GM12892 (cell line): ENCODE measurements at regions not wholly inside any gene's neighbourhood (a gene's known extent, or its start where the extent isn't known, plus 50 kb on each side); places are given as distances from the start of the nearest gene placed in this dataset.
"Not testable (repeated sequence)": the region's sequence is repeated elsewhere in the genome, so short reads cannot be mapped to it uniquely, and the experiment has no call there.

Source experiments
- DNase-seq: peaks from one replicate; pipeline ENCODE4 v3.0.0; 2011; ENCODE audit not compliant: insufficient read length
- FAIRE-seq: peaks from 2 replicates; lab custom pipeline; 2011; peaks lifted over from hg19 to GRCh38; lab: Jason Lieb, UNC
- POLR2A ChIP-seq: IDR thresholded peaks from 2 replicates; pipeline ENCODE4 v1.6.1; 2011; ENCODE audit warnings: low read depth, low read length, control low read depth
- POLR2AphosphoS5 ChIP-seq: IDR thresholded peaks from 2 replicates; pipeline ENCODE4 v1.6.1; 2011; ENCODE audit warnings: low read depth, low read length, control low read depth
- TAF1 ChIP-seq: IDR thresholded peaks from 2 replicates; pipeline ENCODE4 v1.6.1; 2011; ENCODE audit warnings: low read depth, mild to moderate bottlenecking, control low read depth, low read length, borderline replicate concordance

DNA sequence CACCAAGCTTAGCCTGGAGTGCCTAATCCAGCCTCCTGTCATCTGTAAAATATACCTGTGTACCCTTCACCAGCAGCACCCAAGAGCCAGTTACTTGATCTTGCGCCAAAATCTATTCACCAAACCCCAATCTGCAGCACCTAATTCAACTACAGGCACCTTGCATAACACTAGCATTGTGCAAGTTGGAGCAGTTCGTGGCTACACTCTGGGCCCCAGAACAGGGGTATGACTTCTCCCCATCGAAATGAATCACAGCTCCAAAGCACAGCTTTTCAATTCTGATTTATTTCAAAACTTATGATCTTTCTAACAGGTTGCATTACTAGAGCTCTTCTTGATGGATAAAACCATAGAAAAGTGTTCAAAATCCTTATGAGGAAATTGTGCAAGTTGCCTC is 100.4 kb upstream of the TCF21 start:
- no peak for FAIRE-seq
- DNase-seq, result no peak
- no peak for TF ChIP-seq POLR2A
- TF ChIP-seq POLR2AphosphoS5, result no peak
- no peak for TF ChIP-seq TAF1

DNA sequence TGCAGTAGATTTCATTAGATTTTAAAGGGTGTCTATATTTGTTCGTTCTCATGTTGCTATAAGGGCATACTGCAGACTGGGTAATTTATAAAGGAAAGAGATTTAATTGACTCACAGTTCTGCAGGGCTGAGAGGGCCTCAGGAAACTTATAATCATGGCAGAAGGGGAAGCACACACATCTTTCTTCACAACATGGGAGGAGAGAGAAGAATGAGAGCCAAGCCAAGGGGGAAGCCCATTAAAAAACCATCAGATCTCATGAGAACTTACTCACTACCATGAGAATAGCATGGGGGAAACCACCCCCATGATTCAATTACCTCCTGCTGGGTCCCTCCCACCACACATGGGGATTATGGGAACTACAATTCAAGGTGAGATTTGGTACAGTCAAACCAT is 99.5 kb upstream of the TCF21 start:
- FAIRE-seq, DNase-seq: not testable (repeated sequence)

DNA sequence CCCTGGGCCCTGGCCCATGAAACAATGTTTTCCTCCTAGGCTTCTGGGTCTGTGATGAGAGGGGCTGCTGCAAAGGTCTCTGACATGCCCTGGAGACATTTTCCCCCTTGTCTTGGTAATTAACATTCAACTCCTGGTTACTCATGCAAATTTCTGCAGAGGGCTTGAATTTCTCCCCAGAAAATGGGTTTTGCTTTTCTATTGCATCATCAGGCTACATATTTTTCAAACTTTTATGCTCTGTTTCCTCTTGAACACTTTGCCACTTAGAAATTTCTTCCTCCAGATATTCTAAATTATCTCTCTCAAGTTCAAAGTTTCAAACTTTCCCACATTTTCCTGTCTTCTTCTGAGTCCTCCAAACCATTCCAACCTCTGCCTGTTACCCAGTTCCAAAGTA is 98.2 kb upstream of the TCF21 start:
- FAIRE-seq, DNase-seq: not testable (repeated sequence)

GRCh38 chr6:133795051-133795450 is 93.9 kb upstream of the TCF21 start:
- DNase-seq, FAIRE-seq: not testable (repeated sequence)

GRCh38 chr6:133796235-133796634 is 92.7 kb upstream of the TCF21 start:
- no peak for TF ChIP-seq TAF1
- TF ChIP-seq POLR2AphosphoS5, result no peak
- TF ChIP-seq POLR2A, result no peak
- FAIRE-seq (no peak), DNase-seq (no peak)

- DNase-seq (no peak), FAIRE-seq (no peak)
- TF ChIP-seq POLR2A (no peak), POLR2AphosphoS5 (no peak), TAF1 (no peak)
These were observed 89.9 kb upstream of the TCF21 start for GRCh38 chr6:133799043-133799442.

GRCh38 chr6:133802861-133803260 is 86.1 kb upstream of the TCF21 start:
- DNase-seq (no peak), FAIRE-seq (no peak)

GRCh38 chr6:133804265-133804664 is 84.6 kb upstream of the TCF21 start:
- DNase-seq (no peak), FAIRE-seq (no peak)
- TF ChIP-seq TAF1 (no peak), POLR2AphosphoS5 (no peak), POLR2A (no peak)

More at GRCh38 chr6:133802861-133803260, 86.1 kb upstream of the TCF21 start:
- TF ChIP-seq POLR2AphosphoS5 (no peak), POLR2A (no peak), TAF1 (no peak)

DNA sequence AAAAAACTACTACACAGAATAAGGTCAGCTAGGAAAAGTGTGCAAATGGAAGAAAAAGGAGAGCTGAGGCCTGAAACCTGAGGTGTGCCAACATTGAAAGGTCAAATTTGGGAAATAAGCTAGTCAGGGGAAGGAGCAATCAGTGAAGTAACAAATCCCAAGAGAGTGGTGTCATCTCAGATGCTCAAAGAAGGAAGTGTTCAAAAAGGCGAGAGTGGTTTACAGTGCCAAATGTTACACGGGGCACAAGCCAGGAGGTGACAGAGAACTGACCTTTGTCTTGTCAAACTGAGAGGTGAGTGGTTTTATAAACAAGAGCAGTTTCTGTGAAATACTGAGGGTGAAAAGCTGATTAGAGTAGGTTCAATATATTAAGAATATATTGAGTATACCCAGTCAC is 83.0 kb upstream of the TCF21 start:
- no peak for DNase-seq
- FAIRE-seq, result no peak
- no peak for TF ChIP-seq POLR2A
- no peak for TF ChIP-seq POLR2AphosphoS5
- no peak for TF ChIP-seq TAF1

GRCh38 chr6:133806382-133807140 is 82.4 kb upstream of the TCF21 start:
- DNase-seq (no peak), FAIRE-seq (no peak)
- TF ChIP-seq POLR2A (no peak), POLR2AphosphoS5 (no peak), TAF1 (no peak)

- FAIRE-seq (no peak), DNase-seq (no peak)
- TF ChIP-seq POLR2A (no peak), TAF1 (no peak), POLR2AphosphoS5 (no peak)
These were observed 81.4 kb upstream of the TCF21 start for GRCh38 chr6:133807501-133807900.

DNA sequence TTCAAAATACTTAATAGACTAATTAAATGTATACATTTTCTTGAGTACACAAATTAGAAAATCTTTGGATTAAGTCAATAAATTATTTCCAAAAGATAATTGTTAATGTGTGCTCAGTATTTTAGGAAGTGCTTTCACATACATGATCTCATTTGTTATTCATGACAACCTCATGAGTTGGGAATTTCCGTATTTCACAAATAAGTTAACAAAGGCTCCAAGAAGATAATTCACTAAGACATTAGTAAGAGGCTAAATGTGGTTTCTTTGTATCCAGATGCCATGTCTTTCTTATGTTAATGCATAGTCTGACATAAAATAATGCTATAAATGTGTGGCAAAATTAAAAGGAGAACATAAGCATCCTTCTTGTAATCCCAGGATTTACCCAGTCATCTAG is 79.5 kb upstream of the TCF21 start:
- no peak for TF ChIP-seq TAF1
- TF ChIP-seq POLR2AphosphoS5, result no peak
- no peak for TF ChIP-seq POLR2A
- no peak for FAIRE-seq
- DNase-seq, result no peak

GRCh38 chr6:133811557-133811956 is 77.4 kb upstream of the TCF21 start:
- FAIRE-seq, result no peak

DNA sequence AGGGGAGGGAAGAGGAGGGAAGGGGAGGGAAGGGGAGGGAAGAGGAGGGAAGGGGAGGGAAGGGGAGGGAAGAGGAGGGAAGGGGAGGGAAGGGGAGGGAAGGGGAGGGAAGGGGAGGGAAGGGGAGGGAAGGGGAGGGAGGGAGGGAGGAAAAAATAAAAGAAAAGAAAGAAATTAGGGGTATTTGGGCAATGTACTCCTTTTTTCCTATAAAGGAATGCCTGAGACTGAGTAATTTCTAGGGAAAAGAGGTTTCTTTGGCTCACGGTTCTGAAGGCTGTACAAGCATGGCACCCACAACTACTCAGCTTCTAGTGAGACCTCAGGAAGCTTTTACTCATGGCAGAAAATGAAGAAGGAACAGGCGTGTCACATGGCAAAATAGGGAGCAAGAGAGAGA is 76.5 kb upstream of the TCF21 start:
- DNase-seq, FAIRE-seq: not testable (repeated sequence)

More at GRCh38 chr6:133811557-133811956, 77.4 kb upstream of the TCF21 start:
- DNase-seq, result no peak
- TF ChIP-seq TAF1 (no peak), POLR2A (no peak), POLR2AphosphoS5 (no peak)
